GM12891 (cell line): ENCODE measurements at regions not wholly inside any gene's neighbourhood (a gene's known extent, or its start where the extent isn't known, plus 50 kb on each side); places are given as distances from the start of the nearest gene placed in this dataset.

ENCODE experiments used
- POLR2A ChIP-seq: IDR thresholded peaks from 2 replicates; pipeline ENCODE4 v1.6.1; 2011; ENCODE audit warnings: low read depth, low read length, control low read depth
- POU2F2 ChIP-seq: IDR thresholded peaks from 2 replicates; pipeline ENCODE4 v1.6.1; 2011; ENCODE audit warnings: low read depth, mild to moderate bottlenecking, control low read depth, low read length, moderate library complexity
- TAF1 ChIP-seq: IDR thresholded peaks from 2 replicates; pipeline ENCODE4 v1.6.1; 2011; ENCODE audit warnings: low read depth, low read length, control low read depth

DNA sequence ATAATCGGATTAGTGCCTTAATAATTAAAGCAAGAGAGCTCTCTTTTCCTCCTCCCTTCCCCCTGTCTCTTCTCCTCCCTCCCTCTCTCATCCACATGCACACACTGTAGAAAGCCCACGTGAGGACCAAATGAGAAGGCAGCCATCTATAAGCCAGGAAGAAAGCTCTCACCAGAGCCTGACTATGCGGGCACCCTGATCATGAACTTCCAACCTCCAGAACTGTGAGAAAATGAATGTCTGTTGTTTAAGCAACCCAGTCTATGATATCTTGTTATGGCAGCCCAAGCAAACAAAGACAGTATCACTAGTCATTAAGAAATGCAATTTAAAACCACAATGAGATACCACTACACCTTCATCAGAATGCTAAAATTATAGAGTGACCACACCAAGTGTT, 220.3 kb downstream of the EN1 start:
- TF ChIP-seq POU2F2 (no peak), TAF1 (no peak), POLR2A (no peak)
